GM23248 (cell line): ENCODE measurements at regions not wholly inside any gene's neighbourhood (a gene's known extent, or its start where the extent isn't known, plus 50 kb on each side); places are given as distances from the start of the nearest gene placed in this dataset.

Experiments
- DNase-seq: peaks from one replicate; pipeline ENCODE4 v3.0.0-alpha.2; 2015
- H2AFZ ChIP-seq: fragments of 200-600 bp; sonication (generic); 2 replicates; pipeline ENCODE4 v1.6.1; 2016; ENCODE audit warnings: antibody characterized with exemption
- H3F3A ChIP-seq: fragments of 200-600 bp; sonication (generic); 2 replicates; pipeline ENCODE4 v1.6.1; 2016; ENCODE audit warnings: mild to moderate bottlenecking, antibody characterized with exemption, mixed run types; ENCODE audit not compliant: insufficient read depth
- H3K27ac ChIP-seq: fragments of 200-600 bp; sonication (generic); 2 replicates; pipeline ENCODE4 v1.5.1; 2016; ENCODE audit warnings: mild to moderate bottlenecking
- H3K27me3 ChIP-seq: fragments of 200-600 bp; sonication (generic); replicated peaks from 2 replicates; pipeline ENCODE4 v1.6.1; 2016; ENCODE audit warnings: mild to moderate bottlenecking; ENCODE audit not compliant: insufficient read depth
- H3K36me3 ChIP-seq: fragments of 200-600 bp; sonication (generic); 2 replicates; pipeline ENCODE4 v1.6.1; 2016; ENCODE audit warnings: low read depth, mild to moderate bottlenecking
- H3K4me1 ChIP-seq: fragments of 200-600 bp; sonication (generic); 2 replicates; pipeline ENCODE4 v1.6.1; 2016; ENCODE audit warnings: mild to moderate bottlenecking; ENCODE audit not compliant: insufficient read depth
- H3K4me2 ChIP-seq: fragments of 200-600 bp; sonication (generic); one replicate; pipeline ENCODE4 v1.6.1; 2016; ENCODE audit warnings: mild to moderate bottlenecking; ENCODE audit not compliant: unreplicated experiment
- H3K4me3 ChIP-seq: fragments of 200-600 bp; sonication (generic); 2 replicates; pipeline ENCODE4 v1.5.1; 2016; ENCODE audit warnings: mild to moderate bottlenecking
- H3K79me2 ChIP-seq: fragments of 200-600 bp; sonication (generic); 2 replicates; pipeline ENCODE4 v1.6.1; 2016; ENCODE audit warnings: mild to moderate bottlenecking; ENCODE audit not compliant: insufficient read depth
- H3K9ac ChIP-seq: fragments of 200-600 bp; sonication (generic); 2 replicates; pipeline ENCODE4 v1.6.1; 2016; ENCODE audit warnings: mild to moderate bottlenecking
- H3K9me2 ChIP-seq: fragments of 200-600 bp; sonication (generic); 2 replicates; pipeline ENCODE4 v1.6.1; 2016; ENCODE audit warnings: mixed run types, mild to moderate bottlenecking, moderate library complexity; ENCODE audit not compliant: insufficient read depth
- H3K9me3 ChIP-seq: fragments of 200-600 bp; sonication (generic); one replicate; pipeline ENCODE4 v1.6.1; 2017; ENCODE audit warnings: low read depth
- H4K20me1 ChIP-seq: fragments of 200-600 bp; sonication (generic); 2 replicates; pipeline ENCODE4 v1.6.0; 2016; ENCODE audit not compliant: insufficient read depth
- EZH2 ChIP-seq: fragments of 200-600 bp; sonication (generic); IDR thresholded peaks from 2 replicates; pipeline ENCODE4 v1.6.1; 2018; ENCODE audit warnings: antibody characterized with exemption, mild to moderate bottlenecking; ENCODE audit not compliant: insufficient read depth, poor library complexity, severe bottlenecking
- EZH2phosphoT487 ChIP-seq: fragments of 200-600 bp; sonication (generic); IDR thresholded peaks from 2 replicates; pipeline ENCODE4 v1.6.1; 2018; ENCODE audit warnings: antibody characterized with exemption, moderate library complexity, mild to moderate bottlenecking, low read depth; ENCODE audit not compliant: insufficient read depth
- WGBS, 2 experiments: methylation state at CpG; one replicate each; pipeline ENCODE4 v1.1.6; 2015 to 2017; ENCODE audit warnings: low lambda C conversion rate in 2 of 2, low coverage in 1 of 2; ENCODE audit errors: missing lambda C conversion rate in 2 of 2; 5-methylcytosine and 5-hydroxymethylcytosine counted together
- in situ Hi-C: fragments of 300-500 bp; cut with MboI; formaldehyde crosslinking; loops from 2 replicates; pipeline ENCODE4 v1.15.0; 2020

DNA sequence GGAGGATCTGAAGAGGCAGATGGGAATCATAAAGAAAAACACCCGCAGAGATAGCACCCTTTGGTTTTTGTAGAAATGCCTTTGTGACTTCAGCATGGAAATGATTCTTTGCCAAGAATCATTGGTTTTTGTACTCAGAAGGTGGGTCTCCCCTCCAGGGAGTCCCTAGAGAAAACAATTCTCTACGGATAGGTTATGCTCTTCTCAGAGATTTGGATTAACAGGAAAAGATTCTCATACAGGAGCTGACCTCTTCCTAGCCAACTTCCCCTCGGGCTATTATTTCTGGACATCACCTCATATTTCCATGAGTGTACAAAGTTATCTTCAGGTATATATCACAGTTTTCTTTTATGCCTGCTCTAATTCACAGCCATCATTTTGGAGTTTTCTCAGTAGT is 274.2 kb upstream of the HABP2 start:
- Histone ChIP-seq H3K9ac (no peak overlapping the region), H3K36me3 (no peaks in the 10 kb centered on the region), H3K9me2 (no peaks in the 10 kb centered on the region), H3K79me2 (no peaks in the 10 kb centered on the region), H4K20me1 (no peaks in the 10 kb centered on the region), H3K9me3 (peaks cover 6% of the 10 kb centered on the region), H3K27ac (no peak overlapping the region), H3K4me1 (peaks cover 12% of the 10 kb centered on the region), H3K4me2 (no peak overlapping the region), H3F3A (peaks cover 15% of the 10 kb centered on the region), H3K27me3 (no peaks in the 10 kb centered on the region), H3K4me3 (no peak overlapping the region), H2AFZ (no peak overlapping the region)
- 78 to 81% methylated on average over 3 of the region's 3 CpGs for whole genome bisulfite sequencing, 2 experiments
- DNase-seq: no peak
- in situ Hi-C loops: no loop called here
- no peak for TF ChIP-seq EZH2phosphoT487
- no peak for TF ChIP-seq EZH2

- no peak overlapping the region for H3K4me2 ChIP-seq
- H3K9me2 ChIP-seq: no peaks in the 10 kb centered on the region
- H3K4me1 ChIP-seq: peaks cover 6% of the 10 kb centered on the region
- TF ChIP-seq EZH2 (no peak), EZH2phosphoT487 (no peak)
- peaks cover 6% of the 10 kb centered on the region for H3K9me3 ChIP-seq
- H2AFZ ChIP-seq: no peak overlapping the region
- no peak overlapping the region for H3K4me3 ChIP-seq
- DNase-seq: no peak
- no peaks in the 10 kb centered on the region for H3K27me3 ChIP-seq
- H3K27ac ChIP-seq: no peak overlapping the region
- no peaks in the 10 kb centered on the region for H3K79me2 ChIP-seq
- no peaks in the 10 kb centered on the region for H3K36me3 ChIP-seq
- in situ Hi-C loops: no loop called here
- WGBS, 2 experiments: 90% methylated on average over 4 of the region's 4 CpGs
- no peaks in the 10 kb centered on the region for H4K20me1 ChIP-seq
- no peak overlapping the region for H3K9ac ChIP-seq
- H3F3A ChIP-seq: peaks cover 9% of the 10 kb centered on the region
Observed at GRCh38 chr10:113279262-113279661, 273.6 kb upstream of the HABP2 start.

GRCh38 chr10:113282564-113282963 is 270.3 kb upstream of the HABP2 start:
- Histone ChIP-seq H3K4me1 (peaks cover 10% of the 10 kb centered on the region), H3K27me3 (no peaks in the 10 kb centered on the region), H3K9me2 (no peaks in the 10 kb centered on the region), H3K4me3 (no peak overlapping the region), H4K20me1 (no peaks in the 10 kb centered on the region), H2AFZ (no peak overlapping the region), H3K4me2 (no peak overlapping the region), H3K36me3 (no peaks in the 10 kb centered on the region), H3K79me2 (no peaks in the 10 kb centered on the region), H3K9me3 (no peaks in the 10 kb centered on the region), H3K27ac (no peak overlapping the region), H3K9ac (no peak overlapping the region), H3F3A (no peaks in the 10 kb centered on the region)
- no peak for DNase-seq
- WGBS, 2 experiments: 76 to 83% methylated on average over 4 of the region's 4 CpGs
- in situ Hi-C loops: no loop called here
- TF ChIP-seq EZH2phosphoT487 (no peak), EZH2 (no peak)

GRCh38 chr10:113283189-113283588 is 269.7 kb upstream of the HABP2 start:
- no peak overlapping the region for H3K4me2 ChIP-seq
- no peak for TF ChIP-seq EZH2phosphoT487
- TF ChIP-seq EZH2: no peak
- in situ Hi-C loops: no loop called here
- H3K36me3 ChIP-seq: no peaks in the 10 kb centered on the region
- H3K9me3 ChIP-seq: no peaks in the 10 kb centered on the region
- no peak overlapping the region for H3K4me3 ChIP-seq
- H4K20me1 ChIP-seq: no peaks in the 10 kb centered on the region
- DNase-seq: peak; percentile 4
- H3K9me2 ChIP-seq: no peaks in the 10 kb centered on the region
- H3K4me1 ChIP-seq: peaks cover 10% of the 10 kb centered on the region
- H3F3A ChIP-seq: no peaks in the 10 kb centered on the region
- no peak overlapping the region for H2AFZ ChIP-seq
- no peak overlapping the region for H3K27ac ChIP-seq
- H3K9ac ChIP-seq: no peak overlapping the region
- H3K27me3 ChIP-seq: no peaks in the 10 kb centered on the region
- 92 to 93% methylated on average over 5 of the region's 5 CpGs for WGBS, 2 experiments
- H3K79me2 ChIP-seq: no peaks in the 10 kb centered on the region

DNA sequence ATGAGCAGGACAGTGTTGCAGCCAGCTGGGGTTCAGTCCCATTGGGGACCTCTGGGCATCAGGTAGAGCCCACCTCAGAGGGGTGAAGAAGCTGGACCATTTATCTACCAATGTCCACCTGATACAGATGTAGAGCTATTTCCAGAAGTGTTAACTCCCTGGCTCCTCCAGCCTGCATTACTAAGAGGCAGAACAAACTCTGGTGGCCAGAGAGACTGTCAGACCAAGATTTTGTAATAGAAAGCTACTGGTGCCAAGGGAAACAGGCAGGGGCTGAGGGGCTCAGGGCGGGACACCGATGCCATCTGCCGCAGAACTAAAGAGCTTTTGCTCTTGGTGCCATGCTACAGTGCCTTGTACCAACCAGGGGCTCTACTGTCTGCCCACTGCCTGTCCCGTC is 268.2 kb upstream of the HABP2 start:
- peaks cover 10% of the 10 kb centered on the region for H3K4me1 ChIP-seq
- DNase-seq: peak; percentile 26
- H3K27me3 ChIP-seq: no peaks in the 10 kb centered on the region
- H3K36me3 ChIP-seq: no peaks in the 10 kb centered on the region
- H3K9ac ChIP-seq: no peak overlapping the region
- 18 to 26% methylated on average over 4 of the region's 4 CpGs for WGBS, 2 experiments
- TF ChIP-seq EZH2phosphoT487 (no peak), EZH2 (no peak)
- H3K9me2 ChIP-seq: no peaks in the 10 kb centered on the region
- no peaks in the 10 kb centered on the region for H4K20me1 ChIP-seq
- in situ Hi-C loops: no loop called here
- H2AFZ ChIP-seq: peak overlapping the region; percentile 54
- no peak overlapping the region for H3K4me3 ChIP-seq
- no peak overlapping the region for H3K27ac ChIP-seq
- H3K79me2 ChIP-seq: no peaks in the 10 kb centered on the region
- peak overlapping the region; percentile 21 for H3K4me2 ChIP-seq
- no peaks in the 10 kb centered on the region for H3K9me3 ChIP-seq
- H3F3A ChIP-seq: no peaks in the 10 kb centered on the region
